ENCODE measurements at regions not wholly inside any gene's neighbourhood (a gene's known extent, or its start where the extent isn't known, plus 50 kb on each side); places are given as distances from the start of the nearest gene placed in this dataset.
"Not testable (repeated sequence)": the region's sequence is repeated elsewhere in the genome, so short reads cannot be mapped to it uniquely, and the experiment has no call there.

DNA sequence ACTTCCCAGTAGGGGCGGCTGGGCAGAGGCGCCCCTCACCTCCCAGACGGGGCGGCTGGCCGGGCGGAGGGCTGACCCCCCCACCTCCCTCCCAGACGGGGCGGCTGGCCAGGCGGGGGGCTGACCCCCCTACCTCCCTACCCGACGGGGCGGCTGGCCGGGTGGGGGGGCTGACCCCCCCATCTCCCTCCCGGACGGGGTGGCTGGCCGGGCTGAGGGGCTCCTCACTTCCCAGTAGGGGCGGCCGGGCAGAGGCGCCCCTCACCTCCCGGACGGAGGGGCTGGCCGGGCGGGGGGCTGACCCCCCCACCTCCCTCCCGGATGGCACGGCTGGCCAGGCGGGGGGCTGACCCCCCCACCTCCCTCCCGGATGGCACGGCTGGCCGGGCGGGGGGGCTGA lies 508.1 kb upstream of the PHF14 start:
- not testable (repeated sequence) for TF ChIP-seq EZH2 (IDR thresholded peaks at IDR 0.05; ENCODE audit: borderline replicate concordance, low read depth, low read length, poor library complexity, severe bottlenecking)
- TF ChIP-seq, protein P1, sequence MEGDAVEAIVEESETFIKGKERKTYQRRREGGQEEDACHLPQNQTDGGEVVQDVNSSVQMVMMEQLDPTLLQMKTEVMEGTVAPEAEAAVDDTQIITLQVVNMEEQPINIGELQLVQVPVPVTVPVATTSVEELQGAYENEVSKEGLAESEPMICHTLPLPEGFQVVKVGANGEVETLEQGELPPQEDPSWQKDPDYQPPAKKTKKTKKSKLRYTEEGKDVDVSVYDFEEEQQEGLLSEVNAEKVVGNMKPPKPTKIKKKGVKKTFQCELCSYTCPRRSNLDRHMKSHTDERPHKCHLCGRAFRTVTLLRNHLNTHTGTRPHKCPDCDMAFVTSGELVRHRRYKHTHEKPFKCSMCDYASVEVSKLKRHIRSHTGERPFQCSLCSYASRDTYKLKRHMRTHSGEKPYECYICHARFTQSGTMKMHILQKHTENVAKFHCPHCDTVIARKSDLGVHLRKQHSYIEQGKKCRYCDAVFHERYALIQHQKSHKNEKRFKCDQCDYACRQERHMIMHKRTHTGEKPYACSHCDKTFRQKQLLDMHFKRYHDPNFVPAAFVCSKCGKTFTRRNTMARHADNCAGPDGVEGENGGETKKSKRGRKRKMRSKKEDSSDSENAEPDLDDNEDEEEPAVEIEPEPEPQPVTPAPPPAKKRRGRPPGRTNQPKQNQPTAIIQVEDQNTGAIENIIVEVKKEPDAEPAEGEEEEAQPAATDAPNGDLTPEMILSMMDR (conservative IDR thresholded peaks at IDR 0.05; ENCODE audit: low read depth, low read length): not testable (repeated sequence)
